Activated CD4-positive, alpha-beta memory T cell treated with anti-CD3 and anti-CD28 coated beads for 36 hours (primary cell): ENCODE measurements at regions not wholly inside any gene's neighbourhood (a gene's known extent, or its start where the extent isn't known, plus 50 kb on each side); places are given as distances from the start of the nearest gene placed in this dataset.
"Not testable (repeated sequence)": the region's sequence is repeated elsewhere in the genome, so short reads cannot be mapped to it uniquely, and the experiment has no call there.

Source experiments
- CTCF ChIA-PET: fragments of 350-600 bp; sonication (Branson Sonifier 250); formaldehyde crosslinking; loops from one replicate; lab custom pipeline; 2021; ENCODE audit warnings: antibody characterized with exemption, inconsistent platforms; lab: Charles Lee
- POLR2A ChIA-PET: fragments of 350-600 bp; sonication (Branson Sonifier 250); formaldehyde crosslinking; loops from one replicate; lab custom pipeline; 2021; ENCODE audit warnings: antibody characterized with exemption; lab: Charles Lee
- DNase-seq: peaks from one replicate; pipeline ENCODE4 v3.0.0-alpha.2; 2020
- H3K27ac Mint-ChIP-seq: one replicate; pipeline ENCODE4 v1.8.0; 2021; ENCODE audit warnings: mixed read lengths
- H3K27me3 Mint-ChIP-seq: one replicate; pipeline ENCODE4 v1.8.0; 2021; ENCODE audit warnings: mixed read lengths
- H3K36me3 Mint-ChIP-seq: one replicate; pipeline ENCODE4 v1.8.0; 2021; ENCODE audit warnings: mixed read lengths
- H3K4me1 Mint-ChIP-seq: one replicate; pipeline ENCODE4 v1.8.0; 2021; ENCODE audit warnings: low read depth, mixed read lengths
- H3K4me3 Mint-ChIP-seq: one replicate; pipeline ENCODE4 v1.8.0; 2021; ENCODE audit warnings: mild to moderate bottlenecking, mixed read lengths
- H3K9me3 Mint-ChIP-seq: one replicate; pipeline ENCODE4 v1.8.0; 2021; ENCODE audit warnings: mixed read lengths
- intact Hi-C: fragments of 100-400 bp; cut with micrococcal nuclease; formaldehyde crosslinking; loops from one replicate; pipeline ENCODE4 v1.15.1; 2023

- POLR2A ChIA-PET, H3K4me1 Mint-ChIP-seq, CTCF ChIA-PET, intact Hi-C loops, DNase-seq, H3K27ac Mint-ChIP-seq, H3K9me3 Mint-ChIP-seq, H3K4me3 Mint-ChIP-seq, H3K27me3 Mint-ChIP-seq: not testable (repeated sequence)
- peaks cover 12% of the 10 kb centered on the region for H3K36me3 Mint-ChIP-seq
These were observed 1357.1 kb downstream of the CDH12 start for GRCh38 chr5:21496056-21496455.

DNA sequence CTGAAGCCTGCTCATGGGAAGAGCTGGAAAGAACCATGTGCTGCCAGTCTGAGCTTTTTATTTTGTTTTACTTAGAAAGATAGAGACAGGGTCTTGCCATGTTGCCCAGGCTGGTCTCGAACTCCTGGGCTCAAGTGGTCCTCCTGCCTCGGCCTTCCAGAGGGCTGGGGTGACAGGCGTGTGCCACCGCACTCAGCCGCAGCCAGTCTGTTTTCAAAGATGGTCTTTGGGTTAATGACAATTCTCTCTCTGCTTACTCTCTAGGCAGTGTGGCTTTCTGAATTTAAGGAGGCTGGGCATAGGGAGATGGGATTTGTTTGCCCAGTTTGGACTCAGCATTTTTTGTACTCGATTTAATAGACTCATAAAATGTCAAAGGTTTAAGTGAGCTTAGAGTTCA is 1357.9 kb downstream of the CDH12 start:
- POLR2A ChIA-PET, intact Hi-C loops, DNase-seq, H3K9me3 Mint-ChIP-seq, CTCF ChIA-PET, H3K4me3 Mint-ChIP-seq, H3K4me1 Mint-ChIP-seq, H3K27me3 Mint-ChIP-seq: not testable (repeated sequence)
- Mint-ChIP-seq H3K27ac (peak overlapping the region; percentile 18), H3K36me3 (peaks cover 12% of the 10 kb centered on the region)

- DNase-seq, H3K27me3 Mint-ChIP-seq, POLR2A ChIA-PET, H3K4me3 Mint-ChIP-seq, H3K4me1 Mint-ChIP-seq, intact Hi-C loops, H3K27ac Mint-ChIP-seq, CTCF ChIA-PET, H3K9me3 Mint-ChIP-seq: not testable (repeated sequence)
- peaks cover 12% of the 10 kb centered on the region for H3K36me3 Mint-ChIP-seq
These were observed 1359.1 kb downstream of the CDH12 start for GRCh38 chr5:21494033-21494432.

DNA sequence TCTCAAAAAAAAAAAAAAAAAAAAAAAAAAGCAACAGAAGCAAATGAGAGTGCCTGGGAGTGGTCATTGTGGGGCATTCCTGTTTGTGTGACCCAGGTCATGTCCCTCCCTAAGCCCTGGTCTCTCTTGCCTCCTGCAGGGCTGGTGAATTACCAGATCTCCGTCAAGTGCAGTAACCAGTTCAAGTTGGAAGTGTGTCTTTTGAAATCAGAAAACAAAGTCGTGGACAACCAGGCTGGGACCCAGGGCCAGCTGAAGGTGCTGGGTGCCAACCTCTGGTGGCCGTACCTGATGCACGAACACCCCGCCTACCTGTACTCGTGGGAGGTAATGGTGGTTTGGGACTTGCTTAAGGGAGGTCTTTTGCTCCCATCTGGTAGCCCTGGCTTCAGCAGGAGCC is 1362.0 kb downstream of the CDH12 start:
- H3K4me1 Mint-ChIP-seq, H3K36me3 Mint-ChIP-seq, H3K27me3 Mint-ChIP-seq, intact Hi-C loops, DNase-seq, POLR2A ChIA-PET, H3K4me3 Mint-ChIP-seq, H3K27ac Mint-ChIP-seq, H3K9me3 Mint-ChIP-seq, CTCF ChIA-PET: not testable (repeated sequence)

DNA sequence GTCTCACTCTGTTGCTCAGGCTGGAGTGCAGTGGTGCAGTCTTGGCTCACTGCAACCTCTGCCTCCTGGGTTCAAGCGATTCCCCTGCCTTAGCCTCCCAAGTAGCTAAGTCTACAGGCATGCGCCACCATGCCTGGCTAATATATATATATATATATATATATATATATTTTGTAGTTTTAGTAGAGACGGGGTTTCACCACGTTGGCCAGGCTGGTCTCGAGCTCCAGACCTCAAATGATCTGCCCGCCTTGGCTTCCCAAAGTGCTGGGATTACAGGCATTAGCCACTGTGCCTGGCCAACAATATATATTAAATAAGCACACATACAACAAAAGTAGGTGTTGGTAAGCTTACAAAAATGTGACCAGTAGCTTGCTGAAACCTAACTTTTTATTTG is 1364.3 kb downstream of the CDH12 start:
- H3K27ac Mint-ChIP-seq, H3K4me1 Mint-ChIP-seq, DNase-seq, POLR2A ChIA-PET, intact Hi-C loops, H3K4me3 Mint-ChIP-seq, H3K9me3 Mint-ChIP-seq, H3K36me3 Mint-ChIP-seq, CTCF ChIA-PET, H3K27me3 Mint-ChIP-seq: not testable (repeated sequence)

DNA sequence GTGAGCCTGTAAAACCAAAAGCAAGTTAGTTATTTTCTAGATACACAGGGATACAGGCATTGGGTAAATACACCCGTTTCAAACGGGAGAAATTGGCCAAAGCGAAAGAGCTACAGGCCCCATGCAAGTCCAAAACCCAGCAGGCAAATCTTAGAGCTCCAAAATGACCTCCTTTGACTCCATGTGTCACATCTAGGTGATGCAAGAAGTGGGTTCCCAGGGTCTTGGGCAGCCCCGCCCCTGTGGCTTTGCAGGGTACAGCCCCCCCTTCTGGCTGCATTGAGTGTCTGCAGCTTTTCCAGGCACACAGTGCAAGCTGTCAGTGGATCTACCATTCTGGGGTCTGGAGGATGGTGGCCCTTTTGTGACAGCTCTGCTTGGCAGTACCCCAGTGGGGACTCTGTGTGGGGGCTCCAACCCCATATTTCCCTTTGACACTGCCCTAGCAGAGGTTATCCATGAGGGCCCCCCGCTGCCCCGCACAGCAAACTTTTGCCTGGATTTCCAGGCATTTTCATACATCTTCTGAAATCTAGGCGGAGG is 1367.6 kb downstream of the CDH12 start:
- CTCF ChIA-PET, H3K27me3 Mint-ChIP-seq, H3K27ac Mint-ChIP-seq, H3K4me1 Mint-ChIP-seq, intact Hi-C loops, H3K4me3 Mint-ChIP-seq, POLR2A ChIA-PET, H3K36me3 Mint-ChIP-seq, H3K9me3 Mint-ChIP-seq: not testable (repeated sequence)
- DNase-seq = peak; percentile 39

DNA sequence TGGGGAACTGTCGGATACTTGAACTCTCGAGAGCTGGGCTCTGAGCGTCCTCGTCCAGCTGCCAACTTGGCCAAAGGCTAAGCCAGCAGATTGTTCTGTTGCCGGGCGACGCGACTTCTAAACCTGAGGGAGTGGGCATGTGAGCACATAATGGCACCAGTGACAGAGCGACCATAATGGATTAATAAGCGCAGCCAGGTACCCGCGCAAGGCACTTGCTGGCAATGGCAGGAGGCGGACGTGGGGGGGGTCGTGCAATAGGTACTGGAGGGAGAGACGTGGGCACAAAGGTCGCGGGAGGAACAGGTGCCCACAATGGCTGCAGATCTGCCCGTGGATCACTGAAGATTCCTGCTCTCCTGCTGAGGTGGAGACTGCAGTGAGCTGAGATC is 1368.7 kb downstream of the CDH12 start:
- H3K9me3 Mint-ChIP-seq, H3K27me3 Mint-ChIP-seq, DNase-seq, intact Hi-C loops, H3K27ac Mint-ChIP-seq, H3K36me3 Mint-ChIP-seq, POLR2A ChIA-PET, H3K4me3 Mint-ChIP-seq, CTCF ChIA-PET, H3K4me1 Mint-ChIP-seq: not testable (repeated sequence)

DNA sequence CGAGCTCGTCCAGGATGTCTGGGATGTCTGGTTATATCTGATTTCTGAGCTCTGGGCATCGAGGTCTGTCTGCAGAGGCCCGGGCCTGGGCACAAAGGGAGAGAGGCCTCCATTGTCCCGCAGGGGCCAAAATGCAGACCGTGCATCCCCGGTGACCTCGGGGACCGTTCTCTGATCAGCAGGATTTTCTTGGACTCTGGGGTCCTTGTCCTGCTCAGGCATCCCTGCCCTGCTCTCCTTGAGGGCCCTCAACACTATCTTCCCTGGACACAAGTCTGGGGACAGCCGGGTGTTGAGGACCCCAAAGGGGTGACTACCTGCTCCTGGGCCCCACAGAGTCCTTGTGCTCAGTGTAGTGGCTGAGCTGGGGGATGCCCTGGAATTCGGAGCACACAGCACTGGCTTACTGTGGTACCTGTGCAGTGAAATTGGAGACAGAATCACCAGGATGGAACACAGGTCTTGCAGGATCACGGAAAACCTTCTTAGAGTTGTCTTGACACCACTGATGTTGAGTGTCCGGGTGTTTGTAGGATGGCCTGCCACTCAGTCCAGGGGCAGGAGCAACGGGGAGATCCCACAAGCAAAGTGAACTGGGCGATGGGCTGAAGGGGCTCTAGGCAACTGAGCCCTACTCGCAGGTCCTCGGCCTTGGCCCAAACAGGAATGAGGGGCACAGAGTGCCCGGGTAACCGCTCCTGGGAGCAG is 1369.2 kb downstream of the CDH12 start:
- H3K4me1 Mint-ChIP-seq, H3K27ac Mint-ChIP-seq, DNase-seq, H3K36me3 Mint-ChIP-seq, POLR2A ChIA-PET, H3K9me3 Mint-ChIP-seq, intact Hi-C loops, H3K27me3 Mint-ChIP-seq, H3K4me3 Mint-ChIP-seq, CTCF ChIA-PET: not testable (repeated sequence)

DNA sequence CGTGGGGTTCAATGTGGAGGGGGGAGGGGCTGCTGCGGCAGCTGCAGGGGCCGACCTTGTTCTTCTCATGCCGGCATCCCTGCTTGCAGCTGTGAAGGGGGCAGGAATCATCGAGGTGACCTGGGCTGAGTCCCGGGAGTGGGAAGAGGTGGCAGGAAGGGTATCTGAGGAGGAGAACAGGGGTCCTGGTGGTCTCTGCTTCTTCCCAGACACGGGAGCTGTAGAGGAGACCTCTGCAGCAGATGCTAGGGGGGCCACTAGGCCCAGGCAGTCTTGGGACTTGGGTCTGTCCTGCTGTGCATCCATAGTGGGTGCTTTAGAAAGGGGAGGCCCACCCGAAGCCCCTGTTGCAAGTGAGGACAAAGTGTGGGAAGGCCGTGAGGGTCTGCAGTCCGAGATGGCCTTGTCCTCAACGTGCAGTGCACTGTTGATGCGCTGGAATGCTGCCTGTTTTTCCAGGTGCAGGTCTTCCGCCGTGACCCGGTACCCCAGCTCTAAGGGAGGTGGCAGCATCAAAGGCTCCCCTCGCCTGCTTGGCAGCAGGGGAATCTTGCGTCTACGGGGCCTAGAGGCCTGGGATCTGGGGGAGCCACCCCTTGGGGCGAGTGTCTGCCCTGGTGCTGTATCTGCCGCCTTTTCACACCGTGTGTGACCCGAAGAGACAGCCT is 1370.0 kb downstream of the CDH12 start:
- H3K36me3 Mint-ChIP-seq, H3K9me3 Mint-ChIP-seq, intact Hi-C loops, H3K4me1 Mint-ChIP-seq, POLR2A ChIA-PET, CTCF ChIA-PET, H3K4me3 Mint-ChIP-seq, H3K27ac Mint-ChIP-seq, H3K27me3 Mint-ChIP-seq, DNase-seq: not testable (repeated sequence)

- DNase-seq, H3K36me3 Mint-ChIP-seq, H3K27ac Mint-ChIP-seq, intact Hi-C loops, H3K4me3 Mint-ChIP-seq, H3K4me1 Mint-ChIP-seq, CTCF ChIA-PET, H3K9me3 Mint-ChIP-seq, H3K27me3 Mint-ChIP-seq, POLR2A ChIA-PET: not testable (repeated sequence)
These were observed 1370.6 kb downstream of the CDH12 start for GRCh38 chr5:21482522-21482921.

DNA sequence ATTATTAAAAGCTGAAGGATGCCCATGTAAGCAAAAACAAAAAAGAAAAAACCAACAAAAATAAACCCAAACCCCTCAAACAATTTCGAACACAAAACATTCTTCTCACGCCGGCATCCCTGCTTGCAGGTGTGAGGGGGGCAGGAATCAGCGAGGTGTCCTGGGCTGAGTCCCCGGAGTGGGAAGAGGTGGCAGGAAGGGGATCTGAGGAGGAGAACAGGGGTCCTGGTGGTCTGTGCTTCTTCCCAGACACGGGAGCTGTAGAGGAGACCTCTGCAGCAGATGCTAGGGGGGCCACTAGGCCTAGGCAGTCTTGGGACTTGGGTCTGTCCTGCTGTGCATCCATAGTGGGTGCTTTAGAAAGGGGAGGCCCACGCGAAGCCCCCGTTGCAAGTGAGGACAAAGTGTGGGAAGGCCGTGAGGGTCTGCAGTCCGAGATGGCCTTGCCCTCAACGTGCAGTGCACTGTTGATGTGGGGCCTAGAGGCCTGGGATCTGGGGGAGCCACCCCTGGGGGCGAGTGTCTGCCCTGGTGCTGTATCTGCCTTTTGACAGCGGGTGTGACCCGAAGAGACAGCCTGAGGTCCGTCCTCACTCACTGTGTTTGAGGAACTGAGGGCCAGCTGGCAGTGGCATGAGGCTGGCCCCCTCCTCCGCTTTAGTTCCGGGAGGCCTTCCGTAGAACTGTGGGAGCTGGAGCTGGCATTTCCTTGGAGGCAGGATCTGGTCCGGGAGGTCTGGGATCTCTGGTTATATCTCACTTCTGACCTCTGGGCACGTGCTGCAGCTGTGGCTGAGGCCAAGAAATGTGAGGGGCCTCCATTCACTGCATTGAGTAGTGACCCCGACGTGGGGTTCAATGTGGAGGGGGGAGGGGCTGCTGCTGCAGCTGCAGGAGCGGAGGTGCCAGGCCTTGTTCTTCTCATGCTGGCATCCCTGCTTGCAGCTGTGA is 1371.5 kb downstream of the CDH12 start:
- H3K27me3 Mint-ChIP-seq, DNase-seq, H3K36me3 Mint-ChIP-seq, H3K9me3 Mint-ChIP-seq, CTCF ChIA-PET, H3K4me1 Mint-ChIP-seq, H3K4me3 Mint-ChIP-seq, POLR2A ChIA-PET, H3K27ac Mint-ChIP-seq, intact Hi-C loops: not testable (repeated sequence)

DNA sequence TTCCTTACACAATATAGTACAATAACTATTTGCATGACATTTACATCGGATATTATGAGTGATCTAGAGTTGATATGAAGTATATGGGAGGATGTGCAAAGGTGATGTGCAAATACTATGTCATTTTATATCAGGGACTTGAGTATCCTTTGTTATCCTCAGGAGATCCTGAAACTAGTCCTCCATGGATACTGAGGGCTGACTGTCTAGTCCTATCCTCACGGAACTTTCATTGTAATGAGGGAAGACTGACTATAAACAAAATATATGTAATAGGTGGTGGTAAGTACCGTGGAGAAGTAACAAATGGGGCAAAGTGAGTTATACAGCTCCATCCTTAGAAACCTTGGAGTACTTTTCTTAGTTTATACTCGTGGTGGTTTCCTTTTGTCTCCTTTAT is 1373.1 kb downstream of the CDH12 start:
- CTCF ChIA-PET, DNase-seq, H3K27ac Mint-ChIP-seq, H3K4me1 Mint-ChIP-seq, H3K4me3 Mint-ChIP-seq, H3K9me3 Mint-ChIP-seq, intact Hi-C loops, H3K27me3 Mint-ChIP-seq, POLR2A ChIA-PET, H3K36me3 Mint-ChIP-seq: not testable (repeated sequence)
